ENCODE measurements at regions not wholly inside any gene's neighbourhood (a gene's known extent, or its start where the extent isn't known, plus 50 kb on each side); places are given as distances from the start of the nearest gene placed in this dataset.
"Not testable (repeated sequence)": the region's sequence is repeated elsewhere in the genome, so short reads cannot be mapped to it uniquely, and the experiment has no call there.

GRCh38 chr1:9469882-9470281 is 69.4 kb upstream of the SLC25A33 start:
- not testable (repeated sequence) for DNase-seq

DNA sequence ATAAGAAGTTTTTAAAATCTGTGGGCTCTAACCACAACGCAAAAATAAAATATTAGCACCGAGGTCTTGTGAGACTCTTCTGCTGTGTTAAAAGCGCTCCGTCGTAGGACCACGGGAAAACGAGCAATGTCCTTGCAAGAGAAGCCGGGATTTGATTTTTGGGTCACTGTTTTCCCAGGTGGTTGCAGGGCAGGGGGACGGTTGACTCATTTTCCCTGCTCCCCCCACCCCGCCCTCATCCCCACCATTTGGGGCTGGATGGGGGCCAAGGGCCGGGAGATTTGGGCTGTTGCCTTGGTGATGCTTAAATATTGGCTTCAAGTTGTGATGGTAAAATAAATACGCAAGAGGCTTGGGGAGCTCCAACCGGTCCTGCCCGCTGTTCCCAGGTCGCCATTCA is 67.6 kb upstream of the SLC25A33 start:
- DNase-seq: no peak

- DNase-seq: no peak
Observed at GRCh38 chr1:9472386-9473031, 66.8 kb upstream of the SLC25A33 start.

GRCh38 chr1:9473032-9473807 is 66.0 kb upstream of the SLC25A33 start:
- DNase-seq: no peak

GRCh38 chr1:9475061-9475627 is 64.1 kb upstream of the SLC25A33 start:
- no peak for DNase-seq

GRCh38 chr1:9476790-9477463 is 62.3 kb upstream of the SLC25A33 start:
- DNase-seq: peak; percentile 17

GRCh38 chr1:9477535-9477934 is 61.7 kb upstream of the SLC25A33 start:
- no peak for DNase-seq

- no peak for DNase-seq
Observed at GRCh38 chr1:9478021-9478420, 61.2 kb upstream of the SLC25A33 start.

GRCh38 chr1:9481048-9481447 is 58.2 kb upstream of the SLC25A33 start:
- no peak for DNase-seq

GRCh38 chr1:9482403-9482802 is 56.9 kb upstream of the SLC25A33 start:
- no peak for DNase-seq

- no peak for DNase-seq
Observed at GRCh38 chr1:9482816-9483572, 56.3 kb upstream of the SLC25A33 start.

GRCh38 chr1:9486466-9487140 is 52.7 kb upstream of the SLC25A33 start:
- no peak for DNase-seq

Data from NCI-H526 treated with DMSO at 0.1 percent for 48 hours (cell line).